ENCODE measurements at regions not wholly inside any gene's neighbourhood (a gene's known extent, or its start where the extent isn't known, plus 50 kb on each side); places are given as distances from the start of the nearest gene placed in this dataset.
"Not testable (repeated sequence)": the region's sequence is repeated elsewhere in the genome, so short reads cannot be mapped to it uniquely, and the experiment has no call there.

DNA sequence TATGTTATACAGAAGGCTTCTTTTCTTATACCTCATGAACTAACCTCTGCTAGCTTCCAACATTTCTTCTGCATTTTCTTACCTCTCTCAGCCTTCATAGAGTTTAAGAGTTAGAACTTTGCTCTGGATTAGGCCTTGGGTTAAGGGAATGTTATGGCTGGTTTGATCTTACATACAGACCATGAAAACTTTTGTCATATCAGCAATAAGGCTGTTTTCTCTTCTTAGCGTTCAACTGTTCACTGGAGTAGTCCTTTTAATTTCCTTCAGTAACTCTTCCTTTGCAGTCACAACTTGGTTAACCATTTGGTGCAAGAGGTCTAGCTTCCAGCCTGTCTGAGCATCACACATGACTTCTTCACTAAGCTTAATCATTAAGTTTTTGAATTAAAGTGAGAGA, 329.0 kb upstream of the CCNG1 start:
- Histone ChIP-seq H3K9me1 (ENCODE audit: control insufficient read depth, extremely low read depth, insufficient read depth, low read length) (no peaks in the 10 kb centered on the region), H3K4me3 (ENCODE audit: control insufficient read depth in 2 of 3, extremely low read depth in 1 of 3, insufficient read depth in 2 of 3, low read depth in 1 of 3, low read length in 3 of 3) (no peak overlapping the region), H3K27ac (ENCODE audit: control insufficient read depth, insufficient read depth, low read length) (no peak overlapping the region), H4K20me1 (ENCODE audit: control insufficient read depth, extremely low read depth, insufficient read depth, low read length) (no peaks in the 10 kb centered on the region), H2AFZ (ENCODE audit: control insufficient read depth, low read length) (no peak overlapping the region), H3K4me1 (ENCODE audit: control insufficient read depth, extremely low read depth, insufficient read depth, low read length) (no peaks in the 10 kb centered on the region), H3K9ac (ENCODE audit: control insufficient read depth, extremely low read depth, insufficient read depth, low read length) (no peak overlapping the region), H3K4me2 (ENCODE audit: control insufficient read depth, extremely low read depth, insufficient read depth, low read depth, low read length) (no peak overlapping the region), H3K36me3 (ENCODE audit: control insufficient read depth in 2 of 2, extremely low read depth in 1 of 2, insufficient read depth in 2 of 2, low read length in 2 of 2) (no peaks in the 10 kb centered on the region), H3K9me3 (ENCODE audit: control insufficient read depth, low read depth, low read length) (no peaks in the 10 kb centered on the region), H3K79me2 (ENCODE audit: control insufficient read depth, insufficient read depth, low read length) (no peaks in the 10 kb centered on the region), H3K27me3 (ENCODE audit: control insufficient read depth, extremely low read depth, insufficient read depth, low read length) (no peaks in the 10 kb centered on the region)
- no peak for FAIRE-seq
- dilution Hi-C loops (cut with MboI; ENCODE audit: extremely low pct_ligation_motif_present, low sequenced_read_pairs), result no loop called here
- DNase-seq (ENCODE audit: low read depth, low spot score), result no peak
- TF ChIP-seq, protein P1, sequence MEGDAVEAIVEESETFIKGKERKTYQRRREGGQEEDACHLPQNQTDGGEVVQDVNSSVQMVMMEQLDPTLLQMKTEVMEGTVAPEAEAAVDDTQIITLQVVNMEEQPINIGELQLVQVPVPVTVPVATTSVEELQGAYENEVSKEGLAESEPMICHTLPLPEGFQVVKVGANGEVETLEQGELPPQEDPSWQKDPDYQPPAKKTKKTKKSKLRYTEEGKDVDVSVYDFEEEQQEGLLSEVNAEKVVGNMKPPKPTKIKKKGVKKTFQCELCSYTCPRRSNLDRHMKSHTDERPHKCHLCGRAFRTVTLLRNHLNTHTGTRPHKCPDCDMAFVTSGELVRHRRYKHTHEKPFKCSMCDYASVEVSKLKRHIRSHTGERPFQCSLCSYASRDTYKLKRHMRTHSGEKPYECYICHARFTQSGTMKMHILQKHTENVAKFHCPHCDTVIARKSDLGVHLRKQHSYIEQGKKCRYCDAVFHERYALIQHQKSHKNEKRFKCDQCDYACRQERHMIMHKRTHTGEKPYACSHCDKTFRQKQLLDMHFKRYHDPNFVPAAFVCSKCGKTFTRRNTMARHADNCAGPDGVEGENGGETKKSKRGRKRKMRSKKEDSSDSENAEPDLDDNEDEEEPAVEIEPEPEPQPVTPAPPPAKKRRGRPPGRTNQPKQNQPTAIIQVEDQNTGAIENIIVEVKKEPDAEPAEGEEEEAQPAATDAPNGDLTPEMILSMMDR (optimal IDR thresholded peaks at IDR 0.05 in 1 of 3, IDR thresholded peaks at IDR 0.05 in 1 of 3, conservative IDR thresholded peaks at IDR 0.05 in 1 of 3; ENCODE audit: extremely low read depth in 1 of 3, insufficient read depth in 2 of 3, low read length in 3 of 3), result no peak
- no peak for TF ChIP-seq EZH2 (IDR thresholded peaks at IDR 0.05; ENCODE audit: low read length)

DNA sequence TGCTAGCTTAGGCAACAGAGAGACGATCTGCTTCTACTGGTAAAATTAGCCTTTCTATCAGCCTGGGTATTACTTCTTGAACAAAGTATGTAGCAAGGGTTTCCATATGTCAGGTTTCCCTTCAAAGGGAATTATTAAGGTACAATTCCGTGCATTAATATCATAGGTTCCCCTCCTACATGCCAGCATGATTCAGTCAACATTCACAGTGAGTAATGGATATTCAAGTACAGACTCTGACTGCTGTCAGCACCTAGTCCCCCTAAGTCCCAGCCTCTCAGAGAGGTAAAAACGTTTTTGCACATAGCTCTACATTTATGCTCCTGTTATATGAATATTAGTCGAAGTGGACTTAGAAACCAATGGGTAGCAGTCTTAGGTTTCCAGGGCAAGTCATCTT, 322.4 kb upstream of the CCNG1 start:
- H3K4me2 ChIP-seq (ENCODE audit: control insufficient read depth, extremely low read depth, insufficient read depth, low read depth, low read length), result no peak overlapping the region
- no peak overlapping the region for H2AFZ ChIP-seq (ENCODE audit: control insufficient read depth, low read length)
- dilution Hi-C loops (cut with MboI; ENCODE audit: extremely low pct_ligation_motif_present, low sequenced_read_pairs), result no loop called here
- DNase-seq (ENCODE audit: low read depth, low spot score) (no peak), FAIRE-seq (no peak)
- no peaks in the 10 kb centered on the region for H3K9me1 ChIP-seq (ENCODE audit: control insufficient read depth, extremely low read depth, insufficient read depth, low read length)
- no peaks in the 10 kb centered on the region for H3K4me1 ChIP-seq (ENCODE audit: control insufficient read depth, extremely low read depth, insufficient read depth, low read length)
- no peaks in the 10 kb centered on the region for H3K79me2 ChIP-seq (ENCODE audit: control insufficient read depth, insufficient read depth, low read length)
- no peaks in the 10 kb centered on the region for H3K9me3 ChIP-seq (ENCODE audit: control insufficient read depth, low read depth, low read length)
- no peak for TF ChIP-seq EZH2 (IDR thresholded peaks at IDR 0.05; ENCODE audit: low read length)
- TF ChIP-seq, protein P1 (optimal IDR thresholded peaks at IDR 0.05 in 1 of 3, IDR thresholded peaks at IDR 0.05 in 1 of 3, conservative IDR thresholded peaks at IDR 0.05 in 1 of 3; ENCODE audit: extremely low read depth in 1 of 3, insufficient read depth in 2 of 3, low read length in 3 of 3), result no peak
- no peak overlapping the region for H3K9ac ChIP-seq (ENCODE audit: control insufficient read depth, extremely low read depth, insufficient read depth, low read length)
- no peak overlapping the region for H3K27ac ChIP-seq (ENCODE audit: control insufficient read depth, insufficient read depth, low read length)
- H3K27me3 ChIP-seq (ENCODE audit: control insufficient read depth, extremely low read depth, insufficient read depth, low read length), result no peaks in the 10 kb centered on the region
- H3K36me3 ChIP-seq (ENCODE audit: control insufficient read depth in 2 of 2, extremely low read depth in 1 of 2, insufficient read depth in 2 of 2, low read length in 2 of 2), result no peaks in the 10 kb centered on the region
- no peak overlapping the region for H3K4me3 ChIP-seq (ENCODE audit: control insufficient read depth in 2 of 3, extremely low read depth in 1 of 3, insufficient read depth in 2 of 3, low read depth in 1 of 3, low read length in 3 of 3)
- no peaks in the 10 kb centered on the region for H4K20me1 ChIP-seq (ENCODE audit: control insufficient read depth, extremely low read depth, insufficient read depth, low read length)

DNA sequence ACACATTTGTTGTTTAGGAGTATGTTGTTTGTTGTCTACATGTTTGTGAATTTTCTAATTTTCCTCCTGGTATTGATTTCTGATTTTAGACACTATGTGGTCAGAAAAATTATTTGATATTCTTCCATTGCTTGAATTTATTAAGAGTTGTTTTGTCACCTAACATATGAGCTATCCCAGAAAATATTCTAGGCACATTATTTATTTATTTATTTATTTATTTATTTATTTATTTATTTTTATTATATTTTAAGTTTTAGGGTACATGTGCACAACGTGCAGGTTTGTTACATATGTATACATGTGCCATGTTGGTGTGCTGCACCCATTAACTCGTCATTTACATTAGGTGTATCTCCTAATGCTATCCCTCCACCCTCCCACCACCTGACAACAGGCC, 320.8 kb upstream of the CCNG1 start:
- dilution Hi-C loops (cut with MboI; ENCODE audit: extremely low pct_ligation_motif_present, low sequenced_read_pairs), result not testable (repeated sequence)

More for the DNA sequence above, 320.8 kb upstream of the CCNG1 start:
- FAIRE-seq; H3K27me3 ChIP-seq (ENCODE audit: control insufficient read depth, extremely low read depth, insufficient read depth, low read length); H2AFZ ChIP-seq (ENCODE audit: control insufficient read depth, low read length); H3K9me1 ChIP-seq (ENCODE audit: control insufficient read depth, extremely low read depth, insufficient read depth, low read length); H3K4me1 ChIP-seq (ENCODE audit: control insufficient read depth, extremely low read depth, insufficient read depth, low read length); H3K4me3 ChIP-seq (ENCODE audit: control insufficient read depth in 2 of 3, extremely low read depth in 1 of 3, insufficient read depth in 2 of 3, low read depth in 1 of 3, low read length in 3 of 3); H4K20me1 ChIP-seq (ENCODE audit: control insufficient read depth, extremely low read depth, insufficient read depth, low read length); DNase-seq (ENCODE audit: low read depth, low spot score); H3K27ac ChIP-seq (ENCODE audit: control insufficient read depth, insufficient read depth, low read length); H3K9ac ChIP-seq (ENCODE audit: control insufficient read depth, extremely low read depth, insufficient read depth, low read length); H3K79me2 ChIP-seq (ENCODE audit: control insufficient read depth, insufficient read depth, low read length); H3K9me3 ChIP-seq (ENCODE audit: control insufficient read depth, low read depth, low read length); H3K36me3 ChIP-seq (ENCODE audit: control insufficient read depth in 2 of 2, extremely low read depth in 1 of 2, insufficient read depth in 2 of 2, low read length in 2 of 2); H3K4me2 ChIP-seq (ENCODE audit: control insufficient read depth, extremely low read depth, insufficient read depth, low read depth, low read length): not testable (repeated sequence)

Measured in keratinocyte (primary cell).